HG03571 (cell line): ENCODE measurements at regions not wholly inside any gene's neighbourhood (a gene's known extent, or its start where the extent isn't known, plus 50 kb on each side); places are given as distances from the start of the nearest gene placed in this dataset.
"Not testable (repeated sequence)": the region's sequence is repeated elsewhere in the genome, so short reads cannot be mapped to it uniquely, and the experiment has no call there.

ENCODE experiments used
- ATAC-seq: cut with Tn5 transposase; IDR thresholded peaks from one replicate; pipeline ENCODE4 v1.9.1; 2021; ENCODE audit not compliant: unreplicated experiment

GRCh38 chr11:37841016-37841415, 1243.0 kb upstream of the RAG2 start:
- ATAC-seq: no peak

DNA sequence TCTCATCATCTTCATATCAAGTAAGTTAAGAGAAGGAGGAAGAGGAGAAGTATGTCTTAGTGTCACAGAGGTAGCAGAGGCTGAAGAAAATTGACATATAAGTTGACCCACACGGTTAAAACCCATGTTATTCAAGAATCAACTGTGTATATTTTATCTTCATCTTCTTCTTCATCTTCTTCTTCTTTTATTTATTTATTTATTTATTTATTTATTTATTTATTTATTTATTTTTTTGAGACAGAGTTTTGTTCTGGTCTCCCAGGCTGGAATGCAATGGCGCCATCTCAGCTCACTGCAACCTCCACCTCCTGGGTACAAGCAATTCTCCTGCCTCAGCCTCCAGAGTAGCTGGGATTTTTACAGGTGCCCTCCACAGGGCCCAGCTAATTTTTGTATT, 1242.3 kb upstream of the RAG2 start:
- ATAC-seq: not testable (repeated sequence)

- no peak for ATAC-seq
Measured at GRCh38 chr11:37830529-37830928, 1232.5 kb upstream of the RAG2 start.

DNA sequence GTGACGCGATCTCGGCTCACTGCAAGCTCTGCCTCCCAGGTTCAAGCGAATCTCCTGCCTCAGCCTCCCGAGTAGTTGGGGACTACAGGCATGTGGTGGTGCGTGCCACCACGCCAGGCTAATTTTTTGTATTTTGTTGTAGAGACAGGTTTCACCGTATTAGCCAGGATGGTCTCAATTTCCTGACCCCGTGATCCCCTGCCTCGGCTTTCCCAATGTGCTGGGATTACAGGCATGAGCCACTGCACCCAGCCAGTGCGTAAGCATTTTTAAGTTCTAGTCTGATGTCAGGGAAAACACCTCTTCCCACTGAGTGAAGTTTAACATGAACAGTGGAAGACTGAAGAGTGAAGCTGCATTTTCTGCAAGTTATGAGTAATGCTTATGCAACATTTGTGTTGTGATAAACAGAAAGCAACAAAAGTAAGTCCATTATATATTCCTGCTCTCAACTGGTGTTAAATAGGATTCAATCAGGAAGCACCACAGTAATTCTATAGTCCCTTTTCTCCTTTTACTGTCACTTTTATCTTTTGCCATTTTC, 1219.8 kb upstream of the RAG2 start:
- no peak for ATAC-seq

DNA sequence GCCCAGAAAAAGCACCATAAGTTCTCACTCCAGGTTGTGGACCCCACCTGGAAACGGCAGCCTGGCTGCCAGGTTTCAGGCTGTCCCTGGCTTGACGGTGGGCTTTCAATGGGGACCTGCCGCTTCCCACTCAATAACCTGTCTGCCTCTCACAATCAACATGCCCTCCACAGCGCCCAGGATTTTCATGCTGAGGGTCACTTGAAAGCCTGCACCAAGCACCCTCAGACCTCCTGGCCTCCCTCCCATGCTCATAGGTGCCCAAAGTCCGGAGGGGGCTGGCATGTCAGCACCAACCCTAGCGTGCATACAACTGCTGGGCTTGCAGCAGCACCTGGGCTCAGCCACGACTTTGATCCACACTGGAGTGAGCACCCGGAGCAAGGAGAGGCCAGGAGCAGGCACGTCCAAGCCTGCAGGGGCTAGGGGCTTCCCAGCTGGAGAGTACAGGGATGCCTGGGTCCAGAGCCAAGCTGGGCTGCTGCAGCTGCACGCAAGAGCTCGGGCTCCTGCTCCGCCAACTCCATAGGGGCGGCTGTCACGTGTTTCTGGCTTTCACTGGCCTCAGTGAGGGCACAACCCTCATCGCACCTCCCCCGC, 1214.3 kb upstream of the RAG2 start:
- ATAC-seq: no peak

DNA sequence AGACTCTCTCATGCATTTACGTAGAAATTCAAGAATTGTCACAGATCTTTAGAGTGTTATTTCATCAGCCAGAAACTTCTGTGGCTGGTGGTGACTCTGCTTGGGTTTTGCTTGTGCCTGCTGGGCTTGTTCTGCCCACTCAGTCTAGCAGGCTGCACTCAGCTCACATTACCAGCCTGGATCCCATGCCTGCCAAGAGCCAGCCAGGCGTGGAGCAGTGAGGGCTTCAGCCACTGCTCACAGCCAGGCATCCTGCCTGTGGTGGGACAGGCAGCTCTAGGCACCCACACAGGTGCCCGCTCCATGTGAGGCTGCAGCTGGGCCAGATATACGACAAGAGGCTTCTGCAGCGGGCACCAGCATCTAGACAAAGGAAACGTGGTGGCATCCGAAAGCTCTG, 1213.3 kb upstream of the RAG2 start:
- ATAC-seq: no peak

DNA sequence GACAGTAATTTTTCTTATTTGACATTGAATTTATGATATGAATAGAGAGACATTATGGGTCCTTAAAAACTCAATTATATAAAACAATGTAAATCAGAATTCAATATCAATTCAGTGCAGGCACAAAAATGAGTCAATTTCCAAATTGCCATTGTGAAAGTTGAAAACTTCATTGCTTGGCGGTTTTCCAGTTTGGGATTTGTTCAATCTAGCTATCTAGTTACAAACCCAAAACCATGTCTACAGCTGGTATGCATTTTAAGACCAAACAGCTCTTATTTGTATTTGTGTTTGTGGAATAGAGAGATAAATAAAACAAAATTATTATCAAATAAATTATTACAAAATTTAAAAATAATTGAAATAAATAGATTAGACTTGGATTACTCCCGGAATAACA, 1206.6 kb upstream of the RAG2 start:
- no peak for ATAC-seq

- ATAC-seq: no peak
Measured at GRCh38 chr11:37788141-37788877, 1190.3 kb upstream of the RAG2 start.

DNA sequence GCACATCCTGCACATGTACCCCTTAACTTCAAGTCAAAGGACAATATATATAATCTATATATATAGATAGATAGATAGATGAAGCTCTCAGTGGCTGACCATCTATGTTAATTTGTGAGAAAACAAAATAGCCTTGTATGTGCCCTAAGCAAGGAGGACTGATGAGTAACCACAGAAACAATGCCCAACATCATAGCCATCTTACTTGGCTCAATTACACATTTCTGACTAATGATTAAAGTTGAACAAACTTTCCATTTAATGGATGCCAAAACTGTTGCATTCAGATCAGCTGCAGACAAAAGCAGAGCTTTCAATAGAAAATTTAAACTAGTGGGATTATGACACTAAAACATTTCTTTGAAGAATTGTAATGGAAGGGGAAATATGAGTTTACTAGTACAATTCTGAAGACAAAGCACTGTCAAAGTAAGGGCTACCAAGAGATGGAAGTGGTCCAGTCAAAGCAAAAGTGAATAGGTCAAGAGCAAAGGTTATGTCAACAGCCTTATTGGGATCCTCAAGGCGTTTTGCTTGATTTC, 1188.2 kb upstream of the RAG2 start:
- ATAC-seq: no peak

GRCh38 chr11:37774441-37774840, 1176.4 kb upstream of the RAG2 start:
- no peak for ATAC-seq

GRCh38 chr11:37770145-37770544, 1172.1 kb upstream of the RAG2 start:
- no peak for ATAC-seq

DNA sequence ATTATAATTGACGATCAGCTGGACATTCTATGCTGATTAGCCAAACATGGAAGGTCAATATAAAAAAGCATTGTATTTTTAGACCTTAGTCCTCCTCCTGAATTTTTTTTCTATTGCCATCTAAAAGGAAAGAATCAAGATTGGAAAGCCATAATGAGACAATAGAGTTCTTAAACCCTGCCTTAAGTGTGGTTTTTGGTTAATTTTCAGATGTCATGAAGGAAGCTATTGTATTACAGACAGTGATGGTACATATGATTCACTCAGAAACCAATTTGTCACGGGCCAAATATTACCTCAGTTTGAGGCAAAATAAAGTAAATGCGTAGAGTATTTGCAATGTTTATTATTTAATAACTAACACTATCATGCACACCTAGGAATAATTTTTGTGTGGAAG, 1164.0 kb upstream of the RAG2 start:
- no peak for ATAC-seq

- no peak for ATAC-seq
Measured at GRCh38 chr11:37755521-37755920, 1157.5 kb upstream of the RAG2 start.

- ATAC-seq: no peak
Measured at GRCh38 chr11:37748641-37749040, 1150.6 kb upstream of the RAG2 start.

GRCh38 chr11:37747121-37747520, 1149.1 kb upstream of the RAG2 start:
- no peak for ATAC-seq

- ATAC-seq: no peak
Measured at GRCh38 chr11:37727371-37727770, 1129.3 kb upstream of the RAG2 start.

- ATAC-seq: no peak
Measured at GRCh38 chr11:37724315-37724714, 1126.3 kb upstream of the RAG2 start.

DNA sequence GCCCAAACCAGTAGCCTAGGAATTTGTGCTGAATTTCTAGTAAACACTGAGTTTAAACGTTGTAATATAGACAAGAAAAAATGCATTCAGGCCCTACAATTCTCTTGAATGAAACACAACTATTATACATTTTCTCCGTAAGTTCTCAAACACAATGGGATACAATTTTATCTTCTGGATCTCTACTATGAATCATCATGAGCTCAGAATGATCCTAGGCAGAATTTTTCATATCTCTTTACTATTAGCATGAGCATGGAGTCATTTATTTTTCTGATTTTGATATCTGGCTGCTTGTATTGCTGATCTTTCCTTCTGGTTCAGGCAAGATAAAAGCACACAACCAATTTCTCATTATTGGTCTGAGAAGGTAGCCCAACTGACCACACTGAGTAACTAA, 1123.4 kb upstream of the RAG2 start:
- ATAC-seq: no peak

GRCh38 chr11:37718431-37718999, 1120.5 kb upstream of the RAG2 start:
- no peak for ATAC-seq

DNA sequence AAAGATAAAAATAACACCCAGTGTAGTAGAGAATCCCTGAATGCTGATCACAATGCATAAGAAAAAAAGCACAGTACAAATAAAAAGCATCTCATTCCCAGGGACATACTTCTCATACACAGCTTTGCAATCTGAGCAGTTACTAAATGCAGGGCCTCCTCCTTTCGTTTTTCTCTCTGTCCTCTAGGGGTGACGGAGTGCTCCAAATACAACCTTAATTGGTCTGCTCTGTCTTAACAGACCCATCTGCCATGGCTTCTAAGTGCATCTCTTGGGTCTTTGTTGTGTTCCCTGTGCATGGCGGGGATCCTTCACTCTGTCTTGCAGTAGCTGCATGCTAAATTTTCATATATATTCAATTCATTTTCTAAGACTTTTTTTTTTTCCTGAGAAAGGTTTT, 1114.2 kb upstream of the RAG2 start:
- ATAC-seq: no peak

DNA sequence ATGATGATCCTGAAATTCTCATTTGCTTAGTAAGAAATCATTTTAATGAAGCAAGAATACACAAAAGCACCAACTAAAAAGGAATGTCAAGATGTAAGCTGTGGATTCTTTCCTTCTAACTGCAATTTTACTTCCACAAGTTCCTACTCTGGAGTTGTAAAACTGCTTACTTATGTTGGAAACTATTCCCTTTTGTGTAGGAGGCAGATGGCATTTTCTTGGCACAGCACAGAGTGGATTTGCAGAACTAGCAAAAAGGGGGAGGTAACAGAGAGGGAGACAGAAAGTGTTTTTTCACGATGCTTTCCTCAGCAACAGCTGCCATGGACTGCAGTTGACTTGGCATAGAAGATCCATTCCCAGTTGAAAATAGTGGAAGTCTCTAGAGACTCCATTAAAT, 1112.0 kb upstream of the RAG2 start:
- ATAC-seq: no peak

DNA sequence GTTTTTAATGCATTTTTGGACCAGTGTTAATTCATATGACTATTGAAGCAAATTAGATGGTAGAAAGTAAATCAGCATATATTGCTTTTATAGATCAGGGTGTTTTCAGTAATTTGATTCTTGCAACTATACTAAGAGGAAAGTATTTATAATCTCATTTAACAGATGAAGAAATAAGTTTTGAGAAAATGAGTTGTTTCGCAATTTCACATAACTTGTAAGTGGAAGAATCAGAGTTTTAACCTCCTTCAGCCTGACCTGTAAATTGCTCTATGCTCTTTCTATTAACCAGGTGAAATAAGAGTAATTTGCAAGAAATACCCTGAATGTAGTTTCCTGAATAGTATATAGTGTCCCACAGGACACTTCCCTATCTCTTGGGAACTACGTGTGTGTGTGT, 1106.8 kb upstream of the RAG2 start:
- no peak for ATAC-seq
